Adrenal gland (tissue), 5 donors: ENCODE measurements at regions not wholly inside any gene's neighbourhood (a gene's known extent, or its start where the extent isn't known, plus 50 kb on each side); places are given as distances from the start of the nearest gene placed in this dataset.

Experiments used
- CTCF ChIP-seq, 6 experiments: fragments of 450-650 bp in 4 of 6; fragments of 200-600 bp in 2 of 6; sonication (generic) in 1 of 6; IDR thresholded peaks; 1 replicate in 5 of 6; 2 replicates in 1 of 6; pipeline versions ENCODE4 v1.5.1 to v1.8.0; 2016 to 2021; ENCODE audit warnings: antibody characterized with exemption in 6 of 6, mild to moderate bottlenecking in 2 of 6, moderate library complexity in 1 of 6
- POLR2A ChIP-seq, 2 donors: fragments of 450-650 bp; IDR thresholded peaks; one replicate each; pipeline ENCODE4 v1.6.1; 2017; ENCODE audit warnings: antibody characterized with exemption in 2 of 2, mild to moderate bottlenecking in 2 of 2, moderate library complexity in 1 of 2
- donor health status: DM: no; HTN: no; CAD: no.

GRCh38 chr1:191483988-191484387 lies 674.3 kb upstream of the RGS18 start:
- TF ChIP-seq CTCF (IDR thresholded peaks at IDR 0.05) (no peak), POLR2A (IDR thresholded peaks at IDR 0.05) (no peak)
